Suprapubic skin (tissue), 4 donors: ENCODE measurements at regions not wholly inside any gene's neighbourhood (a gene's known extent, or its start where the extent isn't known, plus 50 kb on each side); places are given as distances from the start of the nearest gene placed in this dataset.

Experiments
- DNase-seq, 2 donors: peaks; one replicate each; pipeline ENCODE4 v3.0.0-alpha.2; 2019; ENCODE audit warnings: low spot score in 2 of 2
- H3K27ac ChIP-seq: fragments of 200-600 bp; sonication (generic); one replicate; pipeline ENCODE4 v1.5.1; 2019
- H3K27me3 ChIP-seq: fragments of 200-600 bp; sonication (generic); one replicate; pipeline ENCODE4 v1.5.1; 2019
- H3K36me3 ChIP-seq: fragments of 200-600 bp; sonication (generic); one replicate; pipeline ENCODE4 v1.5.1; 2019
- H3K4me1 ChIP-seq: fragments of 200-600 bp; sonication (generic); one replicate; pipeline ENCODE4 v1.5.1; 2019
- H3K4me3 ChIP-seq: fragments of 200-600 bp; sonication (generic); one replicate; pipeline ENCODE4 v1.5.1; 2019; ENCODE audit warnings: mild to moderate bottlenecking
- H3K9me3 ChIP-seq: fragments of 200-600 bp; sonication (generic); one replicate; pipeline ENCODE4 v1.5.1; 2019
- CTCF ChIP-seq, 2 donors: fragments of 200-600 bp in 1 of 2; fragments of 450-650 bp in 1 of 2; sonication (generic) in 1 of 2; IDR thresholded peaks; one replicate each; pipeline ENCODE4 v1.5.1; 2016 to 2019; ENCODE audit warnings: antibody characterized with exemption in 2 of 2, mild to moderate bottlenecking in 1 of 2, moderate library complexity in 1 of 2
- EP300 ChIP-seq: sonication (generic); formaldehyde crosslinking; IDR thresholded peaks from one replicate; pipeline ENCODE4 v1.6.1; 2017; ENCODE audit warnings: antibody characterized with exemption
- POLR2A ChIP-seq, 2 donors: fragments of 450-650 bp; IDR thresholded peaks; one replicate each; pipeline ENCODE4 v1.6.1; 2017; ENCODE audit warnings: antibody characterized with exemption in 2 of 2, mild to moderate bottlenecking in 2 of 2, moderate library complexity in 2 of 2
- POLR2AphosphoS5 ChIP-seq, 3 donors: sonication (generic); formaldehyde crosslinking; IDR thresholded peaks; one replicate each; pipeline ENCODE4 v1.6.1; 2017; ENCODE audit warnings: antibody characterized with exemption in 3 of 3
- WGBS: methylation state at CpG from one replicate; pipeline ENCODE4 v1.1.5; 2018; 5-methylcytosine and 5-hydroxymethylcytosine counted together

GRCh38 chr2:129877289-129877741, 102.2 kb upstream of the RAB6C start:
- H3K4me1 ChIP-seq, result peaks cover 13% of the 10 kb centered on the region
- H3K9me3 ChIP-seq, result no peaks in the 10 kb centered on the region
- TF ChIP-seq CTCF (IDR thresholded peaks at IDR 0.05) (no peak), POLR2A (IDR thresholded peaks at IDR 0.05) (no peak), POLR2AphosphoS5 (IDR thresholded peaks at IDR 0.05) (no peak), EP300 (no peak)
- H3K27me3 ChIP-seq, result no peaks in the 10 kb centered on the region
- no peaks in the 10 kb centered on the region for H3K36me3 ChIP-seq
- 2% methylated on average over 7 of the region's 20 CpGs for WGBS
- DNase-seq, result peak; percentile 95 to 97
- H3K27ac ChIP-seq, result peak overlapping the region; percentile 75
- H3K4me3 ChIP-seq, result peak overlapping the region; percentile 67

- H3K4me1 ChIP-seq, result peaks cover 13% of the 10 kb centered on the region
- TF ChIP-seq POLR2A (IDR thresholded peaks at IDR 0.05) (no peak), EP300 (no peak), CTCF (IDR thresholded peaks at IDR 0.05) (no peak), POLR2AphosphoS5 (IDR thresholded peaks at IDR 0.05) (no peak)
- H3K9me3 ChIP-seq, result no peaks in the 10 kb centered on the region
- peak in 1 of 2 donors; percentile 76 for DNase-seq
- H3K4me3 ChIP-seq, result peak overlapping the region; percentile 67
- H3K27me3 ChIP-seq, result no peaks in the 10 kb centered on the region
- H3K27ac ChIP-seq, result peak overlapping the region; percentile 45
- H3K36me3 ChIP-seq, result no peaks in the 10 kb centered on the region
- 55% methylated on average over 25 of the region's 50 CpGs for WGBS
These were observed 101.4 kb upstream of the RAB6C start for GRCh38 chr2:129877795-129878775.

GRCh38 chr2:129879614-129880180, 99.8 kb upstream of the RAB6C start:
- DNase-seq, result peak in 1 of 2 donors; percentile 60
- H3K27ac ChIP-seq, result no peak overlapping the region

GRCh38 chr2:129880309-129880708, 99.2 kb upstream of the RAB6C start:
- 95% methylated on average over 5 of the region's 5 CpGs for WGBS
- Histone ChIP-seq H3K4me3 (no peak overlapping the region), H3K36me3 (no peaks in the 10 kb centered on the region), H3K27ac (no peak overlapping the region), H3K4me1 (peaks cover 13% of the 10 kb centered on the region), H3K27me3 (no peaks in the 10 kb centered on the region), H3K9me3 (no peaks in the 10 kb centered on the region)
- peak in 1 of 2 donors; percentile 73 for DNase-seq
- TF ChIP-seq POLR2A (IDR thresholded peaks at IDR 0.05), result no peak

More at GRCh38 chr2:129879614-129880180, 99.8 kb upstream of the RAB6C start:
- no peaks in the 10 kb centered on the region for H3K27me3 ChIP-seq
- peaks cover 13% of the 10 kb centered on the region for H3K4me1 ChIP-seq
- TF ChIP-seq POLR2AphosphoS5 (IDR thresholded peaks at IDR 0.05) (no peak), CTCF (IDR thresholded peaks at IDR 0.05) (no peak), POLR2A (IDR thresholded peaks at IDR 0.05) (no peak)
- H3K4me3 ChIP-seq, result no peak overlapping the region
- no peaks in the 10 kb centered on the region for H3K36me3 ChIP-seq
- no peaks in the 10 kb centered on the region for H3K9me3 ChIP-seq
- 92% methylated on average over 9 of the region's 9 CpGs for WGBS

GRCh38 chr2:129880971-129881370, 98.5 kb upstream of the RAB6C start:
- H3K36me3 ChIP-seq, result no peaks in the 10 kb centered on the region
- no peak overlapping the region for H3K4me3 ChIP-seq
- no peaks in the 10 kb centered on the region for H3K9me3 ChIP-seq
- peaks cover 13% of the 10 kb centered on the region for H3K4me1 ChIP-seq
- H3K27me3 ChIP-seq, result no peaks in the 10 kb centered on the region
- H3K27ac ChIP-seq, result no peak overlapping the region
- no peak for TF ChIP-seq EP300
- no peak for TF ChIP-seq CTCF (IDR thresholded peaks at IDR 0.05)
- TF ChIP-seq POLR2A (IDR thresholded peaks at IDR 0.05), result no peak
- TF ChIP-seq POLR2AphosphoS5 (IDR thresholded peaks at IDR 0.05), result no peak
- WGBS, result 94% methylated on average over 6 of the region's 6 CpGs
- peak in 1 of 2 donors; percentile 70 for DNase-seq
